ENCODE measurements at regions not wholly inside any gene's neighbourhood (a gene's known extent, or its start where the extent isn't known, plus 50 kb on each side); places are given as distances from the start of the nearest gene placed in this dataset.

GRCh38 chr9:93776873-93777272 lies 178.3 kb downstream of the BARX1 start:
- Histone ChIP-seq H3K9me2 (ENCODE audit: insufficient read depth) (no peaks in the 10 kb centered on the region), H3K4me2 (ENCODE audit: unreplicated experiment) (no peak overlapping the region), H4K20me1 (ENCODE audit: insufficient read depth) (no peaks in the 10 kb centered on the region; the same call in 1 of the 2 replicates), H3K79me2 (ENCODE audit: insufficient read depth) (no peaks in the 10 kb centered on the region), H3K27me3 (replicated peaks; ENCODE audit: insufficient read depth) (no peaks in the 10 kb centered on the region), H3K27ac (no peak overlapping the region), H3K4me1 (ENCODE audit: insufficient read depth) (no peaks in the 10 kb centered on the region), H3K4me3 (no peak overlapping the region), H3F3A (ENCODE audit: insufficient read depth) (no peaks in the 10 kb centered on the region), H3K36me3 (ENCODE audit: low read depth) (no peaks in the 10 kb centered on the region), H2AFZ (no peak overlapping the region), H3K9ac (no peak overlapping the region), H3K9me3 (ENCODE audit: low read depth) (no peaks in the 10 kb centered on the region)
- TF ChIP-seq EZH2phosphoT487 (IDR thresholded peaks at IDR 0.05; ENCODE audit: insufficient read depth, low read depth) (no peak), EZH2 (IDR thresholded peaks at IDR 0.05; ENCODE audit: insufficient read depth, poor library complexity, severe bottlenecking) (no peak)
- in situ Hi-C loops (cut with MboI): no loop called here
- 51 to 55% methylated on average over 11 of the region's 11 CpGs for WGBS, 2 experiments (ENCODE audit: low coverage in 1 of 2, low lambda C conversion rate in 2 of 2, missing lambda C conversion rate in 2 of 2)
- no peak for DNase-seq

DNA sequence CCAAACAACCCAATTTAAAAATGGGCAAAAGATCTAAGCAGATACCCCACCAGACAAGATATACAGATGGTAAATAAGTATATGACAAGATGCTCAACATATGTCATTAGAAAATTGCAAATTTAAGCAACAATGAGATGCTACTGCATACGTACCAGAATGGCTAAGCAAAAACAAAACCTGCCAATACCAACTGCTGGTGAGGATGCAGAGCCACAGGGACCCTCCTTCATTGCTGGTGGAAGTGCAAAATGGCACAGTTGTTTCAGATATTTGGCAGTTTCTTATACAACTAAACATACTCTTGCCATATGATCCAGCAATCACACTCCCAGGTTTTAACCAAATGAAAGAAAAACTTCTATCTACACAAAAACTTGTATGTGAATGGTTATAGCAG lies 178.9 kb downstream of the BARX1 start:
- DNase-seq: no peak
- no peak overlapping the region for H2AFZ ChIP-seq
- H3K36me3 ChIP-seq (ENCODE audit: low read depth): no peaks in the 10 kb centered on the region
- no peaks in the 10 kb centered on the region for H3K27me3 ChIP-seq (replicated peaks; ENCODE audit: insufficient read depth)
- no peak for TF ChIP-seq EZH2 (IDR thresholded peaks at IDR 0.05; ENCODE audit: insufficient read depth, poor library complexity, severe bottlenecking)
- TF ChIP-seq EZH2phosphoT487 (IDR thresholded peaks at IDR 0.05; ENCODE audit: insufficient read depth, low read depth): no peak
- H3K27ac ChIP-seq: no peak overlapping the region
- H3K4me2 ChIP-seq (ENCODE audit: unreplicated experiment): no peak overlapping the region
- no peaks in the 10 kb centered on the region for H3K4me1 ChIP-seq (ENCODE audit: insufficient read depth)
- no peaks in the 10 kb centered on the region for H3K79me2 ChIP-seq (ENCODE audit: insufficient read depth)
- no peaks in the 10 kb centered on the region; the same call in 1 of the 2 replicates for H4K20me1 ChIP-seq (ENCODE audit: insufficient read depth)
- no peak overlapping the region for H3K9ac ChIP-seq
- in situ Hi-C loops (cut with MboI): no loop called here
- no peaks in the 10 kb centered on the region for H3F3A ChIP-seq (ENCODE audit: insufficient read depth)
- no peaks in the 10 kb centered on the region for H3K9me3 ChIP-seq (ENCODE audit: low read depth)
- no peak overlapping the region for H3K4me3 ChIP-seq
- WGBS, 2 experiments (ENCODE audit: low coverage in 1 of 2, low lambda C conversion rate in 2 of 2, missing lambda C conversion rate in 2 of 2): 4 to 7% methylated on average over 1 of the region's 1 CpG
- H3K9me2 ChIP-seq (ENCODE audit: insufficient read depth): no peaks in the 10 kb centered on the region

DNA sequence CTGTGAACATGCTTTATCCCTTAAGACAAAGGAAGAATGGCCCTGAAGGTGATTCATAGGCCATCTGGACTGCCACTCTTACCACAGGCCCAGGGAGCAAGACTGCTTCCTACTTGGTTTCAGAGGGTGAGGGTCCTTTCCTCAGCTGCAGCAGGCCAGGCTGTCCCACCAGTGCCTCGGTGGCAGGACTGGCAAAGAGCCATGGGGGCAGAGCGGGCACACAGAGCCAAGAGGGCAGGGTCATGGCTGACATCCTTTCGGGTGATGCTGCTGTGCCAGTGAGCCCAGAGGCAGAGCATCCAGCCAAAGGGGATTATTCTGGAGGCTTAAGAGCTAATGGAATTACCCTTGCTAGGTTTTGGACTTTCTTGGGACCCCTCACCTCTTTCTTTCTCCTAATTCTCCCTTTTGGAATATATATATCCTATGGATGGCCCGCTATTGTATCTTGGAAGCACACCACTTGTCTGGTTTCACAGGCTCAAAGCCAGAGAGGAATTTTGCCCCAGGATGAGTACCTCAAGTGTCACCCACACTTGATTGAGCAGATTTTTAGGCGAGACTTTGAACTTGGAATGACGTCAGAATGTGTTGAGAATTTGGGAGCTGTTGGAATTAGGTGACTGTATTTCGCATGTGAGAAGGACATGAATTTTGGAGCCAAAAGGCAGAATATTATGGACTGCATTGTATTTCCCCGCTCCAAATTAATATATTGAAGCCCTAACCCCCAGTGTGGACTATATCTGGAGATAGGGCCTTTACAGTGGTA lies 180.6 kb downstream of the BARX1 start:
- TF ChIP-seq EZH2 (IDR thresholded peaks at IDR 0.05; ENCODE audit: insufficient read depth, poor library complexity, severe bottlenecking): no peak
- no peak for TF ChIP-seq EZH2phosphoT487 (IDR thresholded peaks at IDR 0.05; ENCODE audit: insufficient read depth, low read depth)
- Histone ChIP-seq H3K4me1 (ENCODE audit: insufficient read depth) (no peaks in the 10 kb centered on the region), H3K36me3 (ENCODE audit: low read depth) (no peaks in the 10 kb centered on the region), H3K9me2 (ENCODE audit: insufficient read depth) (no peaks in the 10 kb centered on the region), H3K27me3 (replicated peaks; ENCODE audit: insufficient read depth) (no peaks in the 10 kb centered on the region), H3K4me2 (ENCODE audit: unreplicated experiment) (no peak overlapping the region), H2AFZ (no peak overlapping the region), H4K20me1 (ENCODE audit: insufficient read depth) (no peaks in the 10 kb centered on the region; the same call in 1 of the 2 replicates), H3K4me3 (no peak overlapping the region), H3F3A (ENCODE audit: insufficient read depth) (no peaks in the 10 kb centered on the region), H3K9ac (no peak overlapping the region), H3K27ac (no peak overlapping the region), H3K79me2 (ENCODE audit: insufficient read depth) (no peaks in the 10 kb centered on the region), H3K9me3 (ENCODE audit: low read depth) (no peaks in the 10 kb centered on the region)
- DNase-seq: no peak
- WGBS, 2 experiments (ENCODE audit: low coverage in 1 of 2, low lambda C conversion rate in 2 of 2, missing lambda C conversion rate in 2 of 2): 33 to 34% methylated on average over 8 of the region's 8 CpGs
- in situ Hi-C loops (cut with MboI): no loop called here

DNA sequence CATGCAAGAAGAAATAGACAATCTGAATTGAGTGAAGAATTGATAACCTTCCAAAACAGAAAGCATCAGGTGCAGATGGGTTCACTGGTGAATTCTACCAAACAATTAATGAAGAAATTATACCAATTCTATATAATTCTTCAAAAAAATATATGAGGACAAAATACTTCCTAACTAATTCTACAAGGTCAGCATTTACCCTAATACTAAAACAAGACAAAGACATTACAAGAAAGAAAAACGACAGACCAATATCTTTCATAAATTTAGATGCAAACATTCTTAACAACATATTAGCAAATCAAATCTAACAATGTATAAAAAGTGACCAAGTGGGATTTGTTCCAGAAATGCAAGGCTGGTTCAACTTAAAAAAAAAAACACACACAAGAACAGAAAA lies 183.9 kb downstream of the BARX1 start:
- no peak overlapping the region for H3K9ac ChIP-seq
- no peaks in the 10 kb centered on the region for H3K4me1 ChIP-seq (ENCODE audit: insufficient read depth)
- no peaks in the 10 kb centered on the region for H4K20me1 ChIP-seq (ENCODE audit: insufficient read depth)
- H3K4me3 ChIP-seq: no peak overlapping the region
- no peaks in the 10 kb centered on the region for H3K9me2 ChIP-seq (ENCODE audit: insufficient read depth)
- TF ChIP-seq EZH2 (IDR thresholded peaks at IDR 0.05; ENCODE audit: insufficient read depth, poor library complexity, severe bottlenecking) (no peak), EZH2phosphoT487 (IDR thresholded peaks at IDR 0.05; ENCODE audit: insufficient read depth, low read depth) (no peak)
- DNase-seq: no peak
- no peak overlapping the region for H2AFZ ChIP-seq
- no peaks in the 10 kb centered on the region for H3K79me2 ChIP-seq (ENCODE audit: insufficient read depth)
- no peaks in the 10 kb centered on the region for H3K27me3 ChIP-seq (replicated peaks; ENCODE audit: insufficient read depth)
- no peaks in the 10 kb centered on the region for H3K9me3 ChIP-seq (ENCODE audit: low read depth)
- 7 to 17% methylated on average over 1 of the region's 1 CpG for WGBS, 2 experiments (ENCODE audit: low coverage in 1 of 2, low lambda C conversion rate in 2 of 2, missing lambda C conversion rate in 2 of 2)
- no peak overlapping the region for H3K4me2 ChIP-seq (ENCODE audit: unreplicated experiment)
- in situ Hi-C loops (cut with MboI): no loop called here
- H3K36me3 ChIP-seq (ENCODE audit: low read depth): no peaks in the 10 kb centered on the region
- no peaks in the 10 kb centered on the region for H3F3A ChIP-seq (ENCODE audit: insufficient read depth)
- H3K27ac ChIP-seq: no peak overlapping the region

Data from GM23248 (cell line).